ENCODE measurements at regions not wholly inside any gene's neighbourhood (a gene's known extent, or its start where the extent isn't known, plus 50 kb on each side); places are given as distances from the start of the nearest gene placed in this dataset.

DNA sequence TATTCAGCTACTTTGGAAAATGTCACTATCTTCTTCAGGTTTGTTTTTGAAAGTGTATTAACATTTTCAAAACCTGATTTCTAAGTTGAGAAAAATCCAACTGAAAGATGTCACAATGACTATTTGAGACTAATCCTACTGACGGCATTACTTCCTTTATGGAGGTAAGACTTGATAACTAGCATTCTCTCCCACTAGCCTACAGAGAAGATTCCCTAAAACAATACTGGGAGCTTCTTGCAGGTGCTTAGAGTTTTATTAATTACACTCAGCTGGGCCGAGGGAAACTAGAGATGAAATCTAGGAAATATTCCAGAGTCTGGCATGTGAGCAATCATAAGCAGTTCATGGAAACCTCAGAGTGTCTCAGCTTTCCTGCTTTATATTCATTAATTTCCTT, 114.0 kb downstream of the LCA5 start (continued):
- no peak for TF ChIP-seq ZSCAN9 (CRISPR knock-in tag; IDR thresholded peaks at IDR 0.05; ENCODE audit: borderline replicate concordance)

DNA sequence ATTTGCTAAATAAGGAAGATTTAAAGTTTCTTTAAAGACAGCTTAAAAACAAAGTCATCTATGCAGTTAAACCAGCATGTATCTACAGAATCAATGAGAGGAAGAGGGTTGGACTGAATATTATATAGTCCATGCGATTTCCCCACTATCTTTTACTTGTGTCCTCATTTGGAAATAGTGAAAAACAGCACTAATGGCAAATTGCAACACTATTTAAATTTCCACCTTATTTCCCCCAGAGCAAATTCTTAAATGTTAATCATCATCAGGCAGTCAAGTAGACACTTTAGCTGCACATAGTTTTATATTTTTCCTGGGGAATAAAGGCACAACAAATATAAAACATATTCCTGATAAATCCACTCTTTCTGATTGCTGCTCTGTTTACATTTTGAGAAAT, 114.6 kb downstream of the LCA5 start:
- no peak overlapping the region for H3K4me2 ChIP-seq (ENCODE audit: low read depth, low read length)
- in situ Hi-C loops (cut with HindIII; ENCODE audit: extremely low pct_ligation_motif_present, low pct_unique_long_range_greater_than_20kb), result no loop called here
- TF ChIP-seq NONO (IDR thresholded peaks at IDR 0.05) (no peak), NONO (CRISPR knock-in tag; conservative IDR thresholded peaks at IDR 0.05) (no peak), RAD51 (IDR thresholded peaks at IDR 0.05; ENCODE audit: borderline replicate concordance) (no peak), POLR2G (IDR thresholded peaks at IDR 0.05; ENCODE audit: low read depth, low read length) (no peak), ZNF577 (CRISPR knock-in tag; IDR thresholded peaks at IDR 0.05; ENCODE audit: borderline replicate concordance, low read depth) (no peak), ZNF143 (CRISPR knock-in tag; IDR thresholded peaks at IDR 0.05) (no peak), ZNF326 (CRISPR knock-in tag; IDR thresholded peaks at IDR 0.05; ENCODE audit: borderline replicate concordance) (no peak), ZNF329 (CRISPR knock-in tag; IDR thresholded peaks at IDR 0.05; ENCODE audit: low read depth) (no peak), PHF8 (CRISPR knock-in tag; IDR thresholded peaks at IDR 0.05) (no peak), HNRNPLL (IDR thresholded peaks at IDR 0.05; ENCODE audit: low read depth, low read length, poor library complexity, severe bottlenecking) (no peak), ARHGAP35 (CRISPR knock-in tag; IDR thresholded peaks at IDR 0.05; ENCODE audit: borderline replicate concordance) (no peak)
- TF ChIP-seq, protein P1, sequence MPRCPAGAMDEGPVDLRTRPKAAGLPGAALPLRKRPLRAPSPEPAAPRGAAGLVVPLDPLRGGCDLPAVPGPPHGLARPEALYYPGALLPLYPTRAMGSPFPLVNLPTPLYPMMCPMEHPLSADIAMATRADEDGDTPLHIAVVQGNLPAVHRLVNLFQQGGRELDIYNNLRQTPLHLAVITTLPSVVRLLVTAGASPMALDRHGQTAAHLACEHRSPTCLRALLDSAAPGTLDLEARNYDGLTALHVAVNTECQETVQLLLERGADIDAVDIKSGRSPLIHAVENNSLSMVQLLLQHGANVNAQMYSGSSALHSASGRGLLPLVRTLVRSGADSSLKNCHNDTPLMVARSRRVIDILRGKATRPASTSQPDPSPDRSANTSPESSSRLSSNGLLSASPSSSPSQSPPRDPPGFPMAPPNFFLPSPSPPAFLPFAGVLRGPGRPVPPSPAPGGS (CRISPR knock-in tag; IDR thresholded peaks at IDR 0.05), result no peak
- TF ChIP-seq, protein P2, sequence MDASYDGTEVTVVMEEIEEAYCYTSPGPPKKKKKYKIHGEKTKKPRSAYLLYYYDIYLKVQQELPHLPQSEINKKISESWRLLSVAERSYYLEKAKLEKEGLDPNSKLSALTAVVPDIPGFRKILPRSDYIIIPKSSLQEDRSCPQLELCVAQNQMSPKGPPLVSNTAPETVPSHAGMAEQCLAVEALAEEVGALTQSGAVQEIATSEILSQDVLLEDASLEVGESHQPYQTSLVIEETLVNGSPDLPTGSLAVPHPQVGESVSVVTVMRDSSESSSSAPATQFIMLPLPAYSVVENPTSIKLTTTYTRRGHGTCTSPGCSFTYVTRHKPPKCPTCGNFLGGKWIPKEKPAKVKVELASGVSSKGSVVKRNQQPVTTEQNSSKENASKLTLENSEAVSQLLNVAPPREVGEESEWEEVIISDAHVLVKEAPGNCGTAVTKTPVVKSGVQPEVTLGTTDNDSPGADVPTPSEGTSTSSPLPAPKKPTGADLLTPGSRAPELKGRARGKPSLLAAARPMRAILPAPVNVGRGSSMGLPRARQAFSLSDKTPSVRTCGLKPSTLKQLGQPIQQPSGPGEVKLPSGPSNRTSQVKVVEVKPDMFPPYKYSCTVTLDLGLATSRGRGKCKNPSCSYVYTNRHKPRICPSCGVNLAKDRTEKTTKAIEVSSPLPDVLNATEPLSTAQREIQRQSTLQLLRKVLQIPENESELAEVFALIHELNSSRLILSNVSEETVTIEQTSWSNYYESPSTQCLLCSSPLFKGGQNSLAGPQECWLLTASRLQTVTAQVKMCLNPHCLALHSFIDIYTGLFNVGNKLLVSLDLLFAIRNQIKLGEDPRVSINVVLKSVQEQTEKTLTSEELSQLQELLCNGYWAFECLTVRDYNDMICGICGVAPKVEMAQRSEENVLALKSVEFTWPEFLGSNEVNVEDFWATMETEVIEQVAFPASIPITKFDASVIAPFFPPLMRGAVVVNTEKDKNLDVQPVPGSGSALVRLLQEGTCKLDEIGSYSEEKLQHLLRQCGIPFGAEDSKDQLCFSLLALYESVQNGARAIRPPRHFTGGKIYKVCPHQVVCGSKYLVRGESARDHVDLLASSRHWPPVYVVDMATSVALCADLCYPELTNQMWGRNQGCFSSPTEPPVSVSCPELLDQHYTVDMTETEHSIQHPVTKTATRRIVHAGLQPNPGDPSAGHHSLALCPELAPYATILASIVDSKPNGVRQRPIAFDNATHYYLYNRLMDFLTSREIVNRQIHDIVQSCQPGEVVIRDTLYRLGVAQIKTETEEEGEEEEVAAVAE (CRISPR knock-in tag; IDR thresholded peaks at IDR 0.05; ENCODE audit: borderline replicate concordance), result no peak
- TF ChIP-seq, protein P3, sequence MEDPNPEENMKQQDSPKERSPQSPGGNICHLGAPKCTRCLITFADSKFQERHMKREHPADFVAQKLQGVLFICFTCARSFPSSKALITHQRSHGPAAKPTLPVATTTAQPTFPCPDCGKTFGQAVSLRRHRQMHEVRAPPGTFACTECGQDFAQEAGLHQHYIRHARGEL (CRISPR knock-in tag; IDR thresholded peaks at IDR 0.05), result no peak
- TF ChIP-seq, protein P4, sequence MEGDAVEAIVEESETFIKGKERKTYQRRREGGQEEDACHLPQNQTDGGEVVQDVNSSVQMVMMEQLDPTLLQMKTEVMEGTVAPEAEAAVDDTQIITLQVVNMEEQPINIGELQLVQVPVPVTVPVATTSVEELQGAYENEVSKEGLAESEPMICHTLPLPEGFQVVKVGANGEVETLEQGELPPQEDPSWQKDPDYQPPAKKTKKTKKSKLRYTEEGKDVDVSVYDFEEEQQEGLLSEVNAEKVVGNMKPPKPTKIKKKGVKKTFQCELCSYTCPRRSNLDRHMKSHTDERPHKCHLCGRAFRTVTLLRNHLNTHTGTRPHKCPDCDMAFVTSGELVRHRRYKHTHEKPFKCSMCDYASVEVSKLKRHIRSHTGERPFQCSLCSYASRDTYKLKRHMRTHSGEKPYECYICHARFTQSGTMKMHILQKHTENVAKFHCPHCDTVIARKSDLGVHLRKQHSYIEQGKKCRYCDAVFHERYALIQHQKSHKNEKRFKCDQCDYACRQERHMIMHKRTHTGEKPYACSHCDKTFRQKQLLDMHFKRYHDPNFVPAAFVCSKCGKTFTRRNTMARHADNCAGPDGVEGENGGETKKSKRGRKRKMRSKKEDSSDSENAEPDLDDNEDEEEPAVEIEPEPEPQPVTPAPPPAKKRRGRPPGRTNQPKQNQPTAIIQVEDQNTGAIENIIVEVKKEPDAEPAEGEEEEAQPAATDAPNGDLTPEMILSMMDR (CRISPR knock-in tag; IDR thresholded peaks at IDR 0.05), result no peak

More for the DNA sequence above, 114.6 kb downstream of the LCA5 start:
- Histone ChIP-seq H3K9me3 (ENCODE audit: low read length) (no peaks in the 10 kb centered on the region), H3K36me3 (replicated peaks in 1 of 2; ENCODE audit: control insufficient read depth in 1 of 2, insufficient read depth in 2 of 2, low read length in 2 of 2) (no peaks in the 10 kb centered on the region), H3K27me3 (ENCODE audit: control insufficient read depth in 1 of 2, insufficient read depth in 2 of 2, low read length in 2 of 2) (no peaks in the 10 kb centered on the region), H3K4me3 (replicated peaks in 1 of 3; ENCODE audit: insufficient read depth in 1 of 3, low read depth in 2 of 3, low read length in 3 of 3) (no peak overlapping the region), H3K27ac (ENCODE audit: extremely low read length, insufficient read depth, low read length) (no peak overlapping the region), H3K79me2 (ENCODE audit: insufficient read depth, low read length) (no peaks in the 10 kb centered on the region), H3K4me1 (ENCODE audit: insufficient read depth, low read length) (no peaks in the 10 kb centered on the region), H4K20me1 (ENCODE audit: insufficient read depth, low read length) (no peaks in the 10 kb centered on the region), H2AFZ (ENCODE audit: low read length) (no peak overlapping the region), H3K9ac (ENCODE audit: insufficient read depth, low read depth, low read length) (no peak overlapping the region)
- BruUV-seq (replicated peaks), result no TSS peak
- intact Hi-C loops (cut with micrococcal nuclease; ENCODE audit: unreplicated experiment), result no loop called here
- CTCF ChIA-PET (ENCODE audit: low intra/inter-chr PET ratio, low total read pairs), result no interaction called here
- DNase-seq (ENCODE audit: low spot score) (no peak), FAIRE-seq (no peak), ATAC-seq (no peak)
- POLR2A ChIA-PET, result no interaction called here
- WGBS (ENCODE audit: low lambda C conversion rate), result 53% methylated on average over 1 of the region's 1 CpG

Data from HepG2 (cell line).